ENCODE measurements at regions not wholly inside any gene's neighbourhood (a gene's known extent, or its start where the extent isn't known, plus 50 kb on each side); places are given as distances from the start of the nearest gene placed in this dataset.

- TF ChIP-seq KDM5A (IDR thresholded peaks at IDR 0.05; ENCODE audit: low read length) (no peak), BACH1 (IDR thresholded peaks at IDR 0.05; ENCODE audit: low read length) (no peak), SP2 (IDR thresholded peaks at IDR 0.05; ENCODE audit: low read length) (no peak), KDM1A (IDR thresholded peaks at IDR 0.05; ENCODE audit: borderline replicate concordance, low read length) (no peak), TCF12 (IDR thresholded peaks at IDR 0.05; ENCODE audit: low read depth, low read length) (no peak)
These were observed 453.9 kb upstream of the ZFP42 start (continued) for GRCh38 chr4:187541666-187542065.

Data from H1 (cell line).